Hepatocyte (in vitro differentiated cells): ENCODE measurements at regions not wholly inside any gene's neighbourhood (a gene's known extent, or its start where the extent isn't known, plus 50 kb on each side); places are given as distances from the start of the nearest gene placed in this dataset.
A peak's percentile ranks its signal among the peaks of the same experiment; 100 is the strongest.
"Not testable (repeated sequence)": the region's sequence is repeated elsewhere in the genome, so short reads cannot be mapped to it uniquely, and the experiment has no call there.

ENCODE experiments used
- DNase-seq: peaks from one replicate; pipeline ENCODE4 v3.0.0-alpha.2; 2016; ENCODE audit warnings: low spot score
- H2AFZ ChIP-seq: fragments of 200-600 bp; sonication (generic); 2 replicates; pipeline ENCODE4 v1.6.0; 2016; ENCODE audit warnings: antibody characterized with exemption, mild to moderate bottlenecking
- H3K27ac ChIP-seq: fragments of 200-600 bp; sonication (generic); 2 replicates; pipeline ENCODE4 v1.5.1; 2016; ENCODE audit warnings: mild to moderate bottlenecking
- H3K27me3 ChIP-seq: fragments of 200-600 bp; sonication (generic); 2 replicates; pipeline ENCODE4 v1.6.1; 2016
- H3K36me3 ChIP-seq: fragments of 200-600 bp; sonication (generic); replicated peaks from 2 replicates; pipeline ENCODE4 v1.5.1; 2016; ENCODE audit warnings: low read depth; ENCODE audit not compliant: insufficient read depth
- H3K4me1 ChIP-seq: fragments of 200-600 bp; sonication (generic); 2 replicates; pipeline ENCODE4 v1.5.1; 2016; ENCODE audit warnings: mild to moderate bottlenecking, moderate library complexity; ENCODE audit not compliant: insufficient read depth
- H3K4me2 ChIP-seq: fragments of 200-600 bp; sonication (generic); 2 replicates; pipeline ENCODE4 v1.6.0; 2016
- H3K4me3 ChIP-seq: fragments of 200-600 bp; sonication (generic); 2 replicates; pipeline ENCODE4 v1.5.1; 2016; ENCODE audit warnings: mild to moderate bottlenecking
- H3K79me2 ChIP-seq: fragments of 200-600 bp; sonication (generic); 2 replicates; pipeline ENCODE4 v1.6.0; 2017; ENCODE audit warnings: mild to moderate bottlenecking
- H3K9me2 ChIP-seq: fragments of 200-600 bp; sonication (generic); replicated peaks from 2 replicates; pipeline ENCODE4 v1.6.0; 2017; ENCODE audit warnings: mild to moderate bottlenecking; ENCODE audit not compliant: insufficient read depth
- H3K9me3 ChIP-seq: fragments of 200-600 bp; sonication (generic); 2 replicates; pipeline ENCODE4 v1.5.1; 2016; ENCODE audit warnings: low read depth, mild to moderate bottlenecking
- H4K20me1 ChIP-seq: fragments of 200-600 bp; sonication (generic); 2 replicates; pipeline ENCODE4 v1.6.0; 2016; ENCODE audit warnings: mild to moderate bottlenecking; ENCODE audit not compliant: insufficient read depth, poor library complexity, severe bottlenecking
- EZH2 ChIP-seq: fragments of 200-600 bp; sonication (generic); IDR thresholded peaks from 2 replicates; pipeline ENCODE4 v1.6.1; 2016; ENCODE audit warnings: antibody characterized with exemption, mild to moderate bottlenecking, borderline replicate concordance
- EZH2phosphoT487 ChIP-seq: fragments of 200-600 bp; sonication (generic); IDR thresholded peaks from one replicate; pipeline ENCODE4 v1.6.1; 2018; ENCODE audit warnings: antibody characterized with exemption, mild to moderate bottlenecking, low read depth, moderate library complexity; ENCODE audit not compliant: unreplicated experiment, severe bottlenecking
- WGBS: methylation state at CpG from one replicate; pipeline ENCODE4 v1.1.6; 2016; ENCODE audit warnings: low lambda C conversion rate; ENCODE audit errors: missing lambda C conversion rate; 5-methylcytosine and 5-hydroxymethylcytosine counted together
- TF ChIP-seq, protein P1 (sequence below): fragments of 200-600 bp; sonication (generic); IDR thresholded peaks from 2 replicates; pipeline ENCODE4 v1.5.1; 2016; ENCODE audit warnings: antibody characterized with exemption, mild to moderate bottlenecking; ENCODE audit not compliant: poor library complexity

DNA sequence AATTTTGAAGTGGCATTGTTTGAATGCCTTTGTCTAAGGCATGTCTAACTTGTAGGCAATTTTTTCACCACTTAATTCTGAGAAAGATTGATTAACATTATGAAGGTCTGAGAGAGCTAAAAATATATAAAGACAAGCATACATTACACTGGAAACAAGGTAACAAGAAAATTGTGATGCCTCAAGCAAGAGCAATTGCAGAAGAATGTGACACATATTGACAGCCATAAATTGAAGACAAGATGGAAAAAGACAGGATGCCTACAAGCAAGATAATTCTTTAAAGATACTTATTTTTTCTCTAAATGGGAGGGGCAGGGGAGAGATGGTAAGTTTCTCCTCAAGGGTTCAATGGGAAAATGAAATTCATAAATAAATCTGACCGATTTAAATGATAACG, 103.1 kb upstream of the CYLC2 start:
- Histone ChIP-seq H3K27me3 (no peaks in the 10 kb centered on the region), H3K36me3 (no peaks in the 10 kb centered on the region), H3K79me2 (no peaks in the 10 kb centered on the region), H3K4me2 (no peak overlapping the region), H3K9me2 (no peaks in the 10 kb centered on the region), H3K27ac (no peak overlapping the region), H3K9me3 (no peaks in the 10 kb centered on the region), H4K20me1 (no peaks in the 10 kb centered on the region), H2AFZ (no peak overlapping the region), H3K4me1 (no peaks in the 10 kb centered on the region), H3K4me3 (no peak overlapping the region)
- no peak for DNase-seq
- 91% methylated on average over 2 of the region's 2 CpGs for WGBS
- TF ChIP-seq EZH2 (no peak), EZH2phosphoT487 (no peak)
- TF ChIP-seq, protein P1, sequence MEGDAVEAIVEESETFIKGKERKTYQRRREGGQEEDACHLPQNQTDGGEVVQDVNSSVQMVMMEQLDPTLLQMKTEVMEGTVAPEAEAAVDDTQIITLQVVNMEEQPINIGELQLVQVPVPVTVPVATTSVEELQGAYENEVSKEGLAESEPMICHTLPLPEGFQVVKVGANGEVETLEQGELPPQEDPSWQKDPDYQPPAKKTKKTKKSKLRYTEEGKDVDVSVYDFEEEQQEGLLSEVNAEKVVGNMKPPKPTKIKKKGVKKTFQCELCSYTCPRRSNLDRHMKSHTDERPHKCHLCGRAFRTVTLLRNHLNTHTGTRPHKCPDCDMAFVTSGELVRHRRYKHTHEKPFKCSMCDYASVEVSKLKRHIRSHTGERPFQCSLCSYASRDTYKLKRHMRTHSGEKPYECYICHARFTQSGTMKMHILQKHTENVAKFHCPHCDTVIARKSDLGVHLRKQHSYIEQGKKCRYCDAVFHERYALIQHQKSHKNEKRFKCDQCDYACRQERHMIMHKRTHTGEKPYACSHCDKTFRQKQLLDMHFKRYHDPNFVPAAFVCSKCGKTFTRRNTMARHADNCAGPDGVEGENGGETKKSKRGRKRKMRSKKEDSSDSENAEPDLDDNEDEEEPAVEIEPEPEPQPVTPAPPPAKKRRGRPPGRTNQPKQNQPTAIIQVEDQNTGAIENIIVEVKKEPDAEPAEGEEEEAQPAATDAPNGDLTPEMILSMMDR = no peak

DNA sequence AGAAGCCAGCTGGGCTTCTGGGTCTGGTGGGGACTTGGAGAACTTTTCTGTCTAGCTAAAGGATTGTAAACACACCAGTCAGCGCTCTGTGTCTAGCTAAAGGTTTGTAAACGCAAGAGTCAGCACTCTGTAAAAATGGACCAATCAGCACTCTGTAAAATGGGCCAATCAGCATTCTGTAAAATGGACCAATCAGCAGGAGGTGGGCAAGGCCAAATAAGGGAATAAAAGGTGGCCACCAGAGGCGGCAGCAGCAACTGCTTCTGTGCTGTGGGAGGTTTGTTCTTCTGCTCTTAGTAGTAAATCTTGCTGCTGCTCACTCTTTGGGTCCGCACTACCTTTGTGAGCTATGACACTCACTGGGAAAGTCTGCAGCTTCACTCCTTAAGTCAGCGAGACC, 106.4 kb upstream of the CYLC2 start:
- H3K4me3 ChIP-seq, H3K36me3 ChIP-seq, H3K4me2 ChIP-seq, H3K9me3 ChIP-seq, H2AFZ ChIP-seq, H4K20me1 ChIP-seq, H3K27me3 ChIP-seq, H3K79me2 ChIP-seq, H3K27ac ChIP-seq, H3K9me2 ChIP-seq, H3K4me1 ChIP-seq, DNase-seq: not testable (repeated sequence)
- WGBS = 82% methylated on average over 5 of the region's 5 CpGs

DNA sequence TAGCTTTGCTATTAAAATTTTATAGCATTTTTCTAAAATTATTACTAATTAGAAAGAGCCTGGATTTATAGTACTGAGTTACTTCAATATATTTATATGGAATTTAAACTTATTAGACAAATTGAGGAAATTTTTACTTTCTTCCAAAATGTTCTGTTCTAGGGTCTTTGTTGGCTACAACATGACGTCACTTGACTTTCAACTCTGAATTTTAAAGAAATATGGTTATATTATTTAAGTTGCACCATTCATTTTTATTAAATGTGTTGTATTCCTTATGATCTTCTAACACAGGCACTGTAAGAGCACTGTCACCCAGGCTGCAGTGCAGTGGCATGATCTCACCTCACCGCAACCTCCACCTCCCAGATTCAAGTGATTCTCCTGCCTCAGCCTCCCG, 119.4 kb upstream of the CYLC2 start:
- DNase-seq = no peak
- Histone ChIP-seq H4K20me1 (no peaks in the 10 kb centered on the region), H2AFZ (no peak overlapping the region), H3K4me1 (no peaks in the 10 kb centered on the region), H3K27me3 (no peaks in the 10 kb centered on the region), H3K79me2 (no peaks in the 10 kb centered on the region), H3K4me3 (no peak overlapping the region), H3K9me2 (no peaks in the 10 kb centered on the region), H3K36me3 (no peaks in the 10 kb centered on the region), H3K9me3 (no peaks in the 10 kb centered on the region), H3K27ac (no peak overlapping the region), H3K4me2 (no peak overlapping the region)
- 88% methylated on average over 3 of the region's 3 CpGs for WGBS
- TF ChIP-seq, protein P1 = no peak
- TF ChIP-seq EZH2phosphoT487 = no peak
- no peak for TF ChIP-seq EZH2

DNA sequence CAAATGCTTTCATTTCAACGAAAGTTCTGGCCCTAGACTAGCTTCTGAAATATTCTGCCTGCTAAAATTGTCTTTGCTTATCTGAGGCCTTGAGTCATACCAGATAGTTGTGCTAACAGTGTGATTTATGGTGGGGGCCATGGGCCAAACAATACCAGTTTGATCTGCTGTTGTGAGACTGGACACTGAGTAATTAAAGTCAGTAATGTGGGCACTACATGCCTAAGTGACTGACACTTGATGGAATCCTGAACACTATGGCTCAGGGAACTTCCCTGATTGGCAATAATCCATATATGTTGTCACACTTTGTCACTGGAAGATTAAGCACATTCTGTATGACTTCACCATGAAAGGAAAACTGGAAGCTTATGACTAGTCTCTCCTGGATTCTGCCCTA, 127.6 kb upstream of the CYLC2 start:
- peak; percentile 43 for DNase-seq
- H3K79me2 ChIP-seq = no peaks in the 10 kb centered on the region
- H2AFZ ChIP-seq = no peak overlapping the region
- H3K9me3 ChIP-seq = no peaks in the 10 kb centered on the region
- H3K27ac ChIP-seq = no peak overlapping the region
- H3K4me2 ChIP-seq = no peak overlapping the region
- H3K4me3 ChIP-seq = no peak overlapping the region
- no peaks in the 10 kb centered on the region for H3K36me3 ChIP-seq
- H4K20me1 ChIP-seq = no peaks in the 10 kb centered on the region
- no peaks in the 10 kb centered on the region for H3K9me2 ChIP-seq
- WGBS = 19% methylated on average over 1 of the region's 1 CpG
- no peaks in the 10 kb centered on the region for H3K27me3 ChIP-seq
- H3K4me1 ChIP-seq = no peaks in the 10 kb centered on the region
- TF ChIP-seq EZH2 (no peak), EZH2phosphoT487 (no peak)
- TF ChIP-seq, protein P1 = no peak
